ENCODE measurements at regions not wholly inside any gene's neighbourhood (a gene's known extent, or its start where the extent isn't known, plus 50 kb on each side); places are given as distances from the start of the nearest gene placed in this dataset.
A peak's percentile ranks its signal among the peaks of the same experiment; 100 is the strongest.
"Not testable (repeated sequence)": the region's sequence is repeated elsewhere in the genome, so short reads cannot be mapped to it uniquely, and the experiment has no call there.

DNA sequence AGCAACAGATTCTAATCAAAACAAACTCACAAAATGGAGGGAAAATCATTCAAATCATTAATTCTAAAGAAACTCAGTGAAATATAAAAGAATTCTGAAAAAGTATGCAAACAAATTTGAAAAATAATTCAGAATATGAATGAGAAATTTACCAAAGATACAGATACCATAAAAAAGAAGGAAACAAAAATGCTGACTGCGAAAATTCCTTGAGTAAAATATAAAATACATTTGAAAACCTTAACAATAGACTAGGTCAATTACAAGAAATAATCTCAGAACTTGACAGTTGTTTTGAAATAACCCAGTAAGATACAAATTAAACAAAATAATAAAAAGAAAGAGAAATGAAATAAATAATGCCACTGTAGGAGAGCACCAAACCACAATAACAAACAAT, 1289.0 kb downstream of the SLITRK1 start:
- DNase-seq (ENCODE audit: low spot score) = no peak

DNA sequence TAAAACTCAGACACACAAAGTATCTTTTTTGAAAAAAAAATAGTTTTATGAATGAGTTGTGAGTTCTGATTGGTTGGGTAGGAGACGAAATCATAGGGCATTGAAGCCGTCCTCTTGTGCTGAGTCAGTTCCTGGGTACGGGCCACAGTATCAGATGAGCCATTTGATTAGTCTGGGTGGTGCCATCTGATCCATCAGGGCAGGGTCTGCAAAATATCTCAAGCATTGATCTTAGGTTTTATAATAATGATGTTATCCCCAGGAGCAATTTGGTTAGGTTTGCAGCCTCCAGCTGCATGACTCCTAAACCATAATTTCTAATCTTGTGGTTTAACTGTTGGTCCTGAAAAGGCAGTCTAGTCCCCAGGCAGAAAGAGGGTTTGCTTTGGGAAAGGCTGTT, 1310.6 kb downstream of the SLITRK1 start:
- no peak for DNase-seq (ENCODE audit: low spot score)

DNA sequence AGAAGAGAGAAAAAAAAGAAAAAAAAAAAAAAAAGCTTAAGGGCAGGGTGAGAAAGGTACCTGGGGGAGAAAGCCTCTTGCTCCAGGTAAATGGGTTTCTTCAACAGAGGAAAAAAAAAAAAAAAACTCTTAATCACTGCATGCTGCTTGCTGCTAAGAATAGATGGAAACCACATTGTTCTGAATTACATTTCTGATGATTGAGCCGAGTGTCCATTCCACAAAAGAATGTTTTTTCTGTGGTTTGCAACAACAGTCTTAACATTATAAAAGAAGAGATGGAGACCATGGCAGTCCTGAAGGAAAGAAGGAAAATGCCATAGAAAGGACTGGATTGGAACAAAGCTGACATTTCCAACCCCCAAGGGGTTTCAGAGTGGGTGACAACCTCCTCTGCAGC, 1312.7 kb downstream of the SLITRK1 start:
- no peak for DNase-seq (ENCODE audit: low spot score)

DNA sequence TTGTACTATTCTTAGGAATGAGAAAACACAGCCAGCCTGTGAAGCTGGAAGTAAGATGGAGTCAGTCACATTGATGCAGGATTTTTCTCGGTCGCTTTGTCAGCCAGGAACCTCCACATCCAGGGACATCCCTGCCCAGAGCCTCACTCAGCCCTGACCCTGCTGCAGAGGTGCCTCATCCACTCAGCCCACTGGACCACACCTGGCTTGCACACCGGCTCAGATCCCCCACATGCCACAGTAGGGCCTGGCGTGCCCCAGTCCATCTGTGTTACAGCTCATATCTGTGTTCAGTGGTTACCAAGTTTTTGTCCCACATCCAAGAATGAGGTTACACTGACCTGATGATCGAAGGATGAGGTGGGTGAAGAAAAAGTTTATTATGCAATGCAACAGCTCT, 1315.4 kb downstream of the SLITRK1 start:
- no peak for DNase-seq (ENCODE audit: low spot score)

DNA sequence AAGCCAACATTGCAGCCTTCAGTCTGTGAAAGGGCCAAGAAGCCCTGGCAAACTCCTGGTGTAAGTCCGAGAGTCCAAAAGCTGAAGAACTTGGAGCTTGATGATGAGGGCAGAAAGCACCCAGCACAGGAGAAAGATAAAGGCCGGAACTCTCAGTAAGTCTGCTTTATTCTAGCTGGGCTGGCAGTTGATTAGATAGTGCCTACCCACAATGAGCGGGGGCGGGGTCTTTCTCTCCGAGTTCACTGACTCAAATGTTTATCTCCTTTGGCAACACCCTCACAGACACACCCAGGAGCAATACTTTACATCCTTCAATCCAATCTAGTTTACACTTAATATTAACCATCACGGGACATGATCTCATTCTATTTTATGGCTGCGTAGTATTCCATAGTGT, 1317.1 kb downstream of the SLITRK1 start:
- no peak for DNase-seq (ENCODE audit: low spot score)

DNA sequence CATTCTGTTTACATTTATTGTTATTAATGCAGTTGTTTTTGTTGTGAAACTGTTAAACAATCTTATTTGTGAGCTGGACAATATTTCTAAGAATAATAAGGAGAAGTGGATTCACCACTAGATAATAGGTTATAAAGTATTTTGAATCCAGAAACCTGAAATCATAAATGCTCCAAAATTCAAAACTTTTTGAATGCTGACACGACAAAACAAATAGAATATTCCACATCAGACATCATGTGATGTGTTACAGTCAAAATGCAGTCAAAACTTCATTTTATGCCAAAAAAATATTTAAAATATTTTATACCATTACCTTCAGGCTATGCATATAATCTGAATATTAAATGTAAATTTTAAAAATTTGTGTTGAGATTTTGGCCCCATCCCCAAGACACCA, 1321.4 kb downstream of the SLITRK1 start:
- DNase-seq (ENCODE audit: low spot score) = no peak

DNA sequence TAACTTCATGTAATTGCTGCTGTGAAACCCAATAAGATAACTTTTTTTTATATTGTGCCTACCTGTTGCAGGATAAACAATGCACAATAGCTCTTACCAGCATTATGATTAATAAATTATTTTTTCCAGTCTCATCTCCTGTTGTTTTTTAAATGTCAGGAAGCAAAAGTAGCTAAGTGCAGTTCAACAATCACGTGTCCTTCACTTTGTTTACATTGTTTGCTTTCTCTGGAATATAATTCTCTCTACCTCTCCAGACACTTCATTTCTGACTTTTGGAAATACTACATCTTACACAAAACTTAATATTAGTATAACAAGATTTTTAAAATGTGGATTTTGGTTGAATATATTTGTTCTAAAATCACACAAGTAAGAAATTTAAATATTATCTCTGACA, 1359.4 kb downstream of the SLITRK1 start:
- no peak for DNase-seq (ENCODE audit: low spot score)

DNA sequence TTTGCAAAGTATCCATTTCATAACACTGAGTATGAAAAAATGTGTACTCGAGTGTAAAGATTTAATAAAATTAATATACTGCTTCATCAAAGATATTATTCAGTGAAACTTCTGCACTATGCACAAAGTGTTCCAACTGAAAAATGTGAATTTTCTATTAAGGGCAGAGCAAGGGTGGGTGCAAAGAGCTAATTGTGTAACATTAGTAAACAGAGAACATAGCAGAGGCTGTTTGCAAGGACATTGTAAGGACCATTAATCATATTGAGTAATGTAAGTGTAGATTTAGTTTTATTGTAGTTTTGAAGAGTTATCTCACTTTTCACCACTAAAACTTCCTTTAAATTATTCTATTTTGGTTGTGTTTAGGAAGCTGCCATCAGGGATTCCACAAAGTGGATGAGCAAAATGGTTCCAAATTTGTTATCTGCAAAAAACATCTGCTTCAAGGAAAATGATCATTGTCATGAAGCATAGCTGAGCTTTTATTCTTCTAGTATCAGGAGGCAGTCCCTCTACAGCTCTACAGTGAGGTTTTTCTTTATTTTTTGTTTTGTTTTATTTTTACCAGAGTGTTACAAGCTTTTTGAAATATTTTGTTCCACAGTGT, 1375.4 kb downstream of the SLITRK1 start:
- DNase-seq (ENCODE audit: low spot score) = peak; percentile 9

DNA sequence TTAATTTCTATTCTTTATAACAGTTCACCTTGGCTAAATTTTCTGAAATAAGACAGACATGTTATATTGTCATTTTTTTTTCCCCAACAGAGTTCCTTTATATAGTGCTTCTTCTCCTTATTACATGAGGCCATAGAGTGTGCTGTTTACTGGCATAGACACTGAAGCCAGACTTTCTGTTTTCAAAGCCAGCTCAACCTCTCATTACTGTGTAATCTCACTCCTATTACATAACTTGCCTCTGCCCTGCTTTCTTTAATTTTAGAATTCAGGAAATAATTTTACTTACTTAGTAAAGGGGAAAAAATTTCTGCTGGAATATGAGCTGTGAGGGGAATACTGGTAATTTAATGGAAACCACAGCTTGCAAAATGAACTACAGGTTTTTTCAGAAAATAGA, 1380.4 kb downstream of the SLITRK1 start:
- DNase-seq (ENCODE audit: low spot score) = no peak

DNA sequence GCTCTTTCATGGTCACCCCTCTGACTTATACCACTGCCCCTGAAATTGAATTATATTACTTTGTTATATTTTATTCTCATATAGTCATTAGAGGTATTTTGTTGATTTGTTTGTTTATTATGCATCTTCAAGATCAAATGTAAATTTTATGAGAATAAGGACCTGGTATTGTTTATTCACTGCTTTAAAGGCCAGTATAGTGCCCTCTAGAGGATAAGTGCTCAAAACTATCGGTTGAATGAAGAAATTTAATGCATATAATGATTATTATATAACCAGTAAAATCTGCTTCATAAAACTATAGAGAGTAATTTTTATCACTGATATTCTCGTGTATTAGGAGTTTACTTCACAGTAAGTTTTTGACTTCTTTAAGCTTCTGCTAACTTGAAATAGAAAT, 1401.9 kb downstream of the SLITRK1 start:
- DNase-seq (ENCODE audit: low spot score) = no peak

DNA sequence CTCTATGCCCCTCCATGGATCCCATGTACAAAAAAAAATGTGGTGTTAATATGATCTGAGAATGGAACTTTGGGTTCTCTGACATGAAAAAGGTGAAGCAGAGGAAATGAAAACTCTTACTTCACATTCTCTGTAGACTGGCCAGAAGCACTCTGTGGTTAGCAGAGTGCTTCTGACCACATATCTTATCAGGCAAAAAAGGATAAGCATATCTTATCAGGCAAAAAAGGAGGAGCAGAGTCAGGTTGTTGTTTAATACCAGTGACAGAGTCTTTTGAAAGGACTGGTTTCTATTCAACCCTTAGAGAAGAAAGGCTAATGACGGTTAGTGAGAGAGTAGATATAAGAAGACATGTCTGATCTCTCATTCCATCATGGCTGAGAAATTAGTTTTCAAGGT, 1404.8 kb downstream of the SLITRK1 start:
- no peak for DNase-seq (ENCODE audit: low spot score)

DNA sequence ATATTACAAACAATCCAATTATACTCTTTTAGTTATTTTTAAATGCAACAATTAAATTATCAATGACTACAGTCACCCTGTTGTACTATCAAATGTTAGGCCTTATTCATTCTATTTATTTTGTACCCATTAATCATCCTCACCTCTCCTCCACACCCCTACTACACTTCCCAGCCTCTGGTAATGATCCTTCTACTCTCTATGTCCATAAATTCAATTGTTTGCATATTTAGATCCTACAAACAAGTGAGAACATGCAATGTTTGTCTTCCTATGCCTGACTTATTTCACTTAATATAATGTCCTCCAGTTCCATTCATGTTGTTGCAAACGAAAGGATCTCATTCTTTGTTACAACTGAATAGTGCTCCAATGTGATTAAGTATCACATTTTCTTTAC, 1414.6 kb downstream of the SLITRK1 start:
- DNase-seq (ENCODE audit: low spot score) = no peak

DNA sequence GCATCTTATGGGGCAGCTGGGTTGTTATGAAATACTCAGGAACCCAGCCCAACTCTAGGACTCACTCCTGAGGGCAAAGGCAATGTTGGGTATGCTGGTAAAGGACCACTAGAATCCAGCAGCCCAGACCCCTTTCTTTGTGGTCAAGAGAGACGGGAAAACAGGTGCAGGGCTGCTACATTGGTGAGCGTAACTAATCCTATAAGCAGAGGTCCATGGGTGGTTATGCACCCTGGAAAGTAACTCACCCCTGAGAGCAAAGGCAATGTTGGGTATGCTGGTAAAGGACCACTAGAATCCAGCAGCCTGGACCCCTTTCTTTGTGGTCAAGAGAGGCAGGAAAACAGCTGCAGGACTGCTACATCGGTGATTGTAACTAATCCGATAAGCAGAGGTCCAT, 1422.7 kb downstream of the SLITRK1 start:
- not testable (repeated sequence) for DNase-seq (ENCODE audit: low spot score)

DNA sequence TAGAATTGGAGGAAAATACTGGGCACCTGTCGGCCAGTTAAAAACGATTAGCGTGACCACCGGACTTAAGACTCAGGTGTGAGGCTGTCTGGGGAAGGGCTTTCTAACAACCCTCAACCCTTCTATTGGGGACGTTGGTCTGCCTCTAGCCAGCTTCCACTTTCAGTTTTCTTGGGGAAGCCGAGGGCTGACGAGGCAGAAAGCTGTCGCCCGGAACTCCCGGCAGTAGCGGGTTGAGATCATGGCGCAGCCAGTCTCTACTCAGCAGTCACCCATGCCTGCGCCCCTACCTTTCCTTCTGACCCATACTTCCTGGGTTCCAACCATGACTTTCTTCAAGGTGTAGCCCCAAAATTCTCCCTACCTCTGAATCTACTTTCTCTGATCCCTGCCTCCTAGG, 1424.1 kb downstream of the SLITRK1 start:
- DNase-seq (ENCODE audit: low spot score) = no peak

DNA sequence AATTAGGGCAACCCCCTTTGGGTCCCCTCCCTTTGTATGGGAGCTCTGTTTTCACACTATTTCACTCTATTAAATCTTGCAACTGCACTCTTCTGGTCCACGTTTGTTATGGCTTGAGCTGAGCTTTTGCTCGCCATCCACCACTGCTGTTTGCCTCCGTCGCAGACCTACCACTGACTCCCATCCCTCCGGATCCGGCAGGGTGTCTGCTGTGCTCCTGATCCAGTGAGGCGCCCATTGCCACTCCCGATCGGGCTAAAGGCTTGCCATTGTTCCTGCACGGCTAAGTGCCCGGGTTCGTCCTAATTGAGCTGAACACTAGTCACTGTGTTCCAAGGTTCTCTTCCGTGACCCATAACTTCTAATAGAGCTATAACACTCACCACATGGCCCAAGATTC, 1424.7 kb downstream of the SLITRK1 start:
- DNase-seq (ENCODE audit: low spot score) = not testable (repeated sequence)

DNA sequence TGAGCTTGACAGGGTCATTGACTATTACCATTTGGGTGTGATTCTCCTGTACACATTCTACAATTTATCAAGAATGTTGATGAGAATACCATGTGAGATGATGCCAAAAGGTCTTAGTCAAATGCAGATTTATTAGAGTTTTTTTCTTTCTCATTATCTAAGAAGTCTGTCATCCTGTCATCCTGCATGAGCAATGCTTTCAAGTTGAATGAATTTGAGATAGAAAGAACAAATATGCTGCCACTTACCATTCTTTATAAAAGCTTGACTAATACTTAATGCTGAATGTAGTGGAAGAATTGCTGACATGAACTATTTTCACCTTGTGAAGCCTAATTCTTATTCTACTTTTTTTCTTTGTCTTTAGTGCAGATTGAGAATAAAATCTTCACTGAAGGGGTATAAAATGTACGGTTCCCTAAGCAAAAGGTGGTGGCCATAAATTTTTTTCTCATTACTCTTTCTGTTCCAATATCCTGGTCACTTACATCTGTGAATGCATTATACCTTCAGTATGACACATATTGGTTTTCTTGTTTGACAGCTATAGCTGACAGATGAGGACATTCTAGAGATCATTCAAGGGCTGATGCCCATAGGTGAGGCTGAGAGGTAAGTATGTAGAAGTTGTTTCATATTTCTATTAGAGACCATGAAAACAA, 1434.7 kb downstream of the SLITRK1 start:
- DNase-seq (ENCODE audit: low spot score) = no peak

DNA sequence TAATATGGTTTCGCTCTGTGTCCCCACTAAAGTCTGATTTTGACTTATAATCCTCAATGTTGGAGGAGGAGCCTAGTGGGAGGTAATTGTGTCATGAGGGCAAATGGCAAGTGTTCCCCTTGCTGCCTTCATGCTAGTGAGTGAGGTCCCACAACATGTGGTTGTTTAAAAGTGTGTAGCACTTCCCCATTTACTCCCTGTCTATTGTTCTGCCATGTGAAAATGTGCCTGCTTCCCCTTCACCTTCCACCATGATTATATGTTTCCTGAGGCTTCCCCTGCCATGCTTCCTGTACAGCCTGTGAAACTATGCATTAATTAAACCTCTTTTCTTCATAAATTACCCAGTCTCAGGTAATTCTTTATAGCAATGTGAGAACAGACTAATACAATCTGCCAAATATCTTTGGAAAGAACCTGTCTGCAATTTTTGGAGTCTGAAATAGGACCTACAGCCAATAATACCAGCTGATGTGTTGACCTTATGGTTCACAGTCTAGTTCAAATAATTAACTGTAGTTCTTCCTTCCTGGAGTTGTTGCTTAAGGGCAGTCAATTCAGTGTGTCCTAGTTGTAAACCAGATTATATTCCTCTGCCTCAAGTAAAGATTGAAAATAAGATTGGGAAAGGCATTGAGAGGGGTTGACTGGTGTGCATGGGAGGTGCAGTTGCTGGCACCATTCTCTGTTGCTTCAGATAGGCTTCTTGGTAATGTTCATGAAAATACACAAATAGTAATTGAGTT, 1442.9 kb downstream of the SLITRK1 start:
- DNase-seq (ENCODE audit: low spot score) = no peak

DNA sequence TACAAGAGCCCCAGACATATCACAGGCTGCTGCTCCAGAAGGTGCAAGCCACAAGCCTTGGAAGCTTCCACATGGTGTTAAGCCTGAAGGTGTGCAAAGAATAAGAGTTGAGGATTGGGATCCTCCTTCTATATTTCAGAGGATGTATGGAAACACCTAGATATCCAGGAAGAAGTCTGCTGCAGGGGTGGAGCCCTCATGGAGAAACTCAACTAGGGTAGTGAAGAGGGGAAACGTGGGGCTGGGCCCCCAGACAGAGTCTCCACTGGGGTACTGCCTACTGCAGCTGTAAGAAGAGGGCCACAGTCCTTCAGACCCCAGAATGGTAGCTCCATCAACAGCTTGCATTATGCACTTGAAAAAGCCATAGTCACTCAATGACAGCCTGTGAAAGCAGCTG, 1444.0 kb downstream of the SLITRK1 start:
- no peak for DNase-seq (ENCODE audit: low spot score)

DNA sequence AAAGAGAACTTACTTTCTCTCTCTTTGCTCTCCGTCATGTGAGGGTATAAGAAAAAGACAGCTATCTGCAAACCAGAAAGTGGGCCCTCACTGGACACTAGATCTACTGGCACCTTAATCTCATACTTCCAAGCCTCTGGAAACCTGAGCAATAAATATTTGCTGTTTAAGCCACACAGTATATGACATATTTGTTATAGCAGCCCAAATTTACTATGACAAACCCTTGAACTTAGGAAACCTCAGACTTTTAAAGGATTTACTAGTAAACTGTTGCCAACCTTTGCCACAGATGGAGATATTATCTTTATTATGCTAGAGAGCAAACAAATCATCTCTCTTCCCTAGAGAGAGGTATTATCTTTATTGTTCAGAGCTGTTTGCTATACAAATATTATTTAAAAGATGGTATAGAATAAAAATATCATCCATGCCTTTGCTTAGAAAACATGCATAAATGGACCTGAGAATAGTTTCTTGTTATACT, 1446.1 kb downstream of the SLITRK1 start:
- peak; percentile 4 for DNase-seq (ENCODE audit: low spot score)

DNA sequence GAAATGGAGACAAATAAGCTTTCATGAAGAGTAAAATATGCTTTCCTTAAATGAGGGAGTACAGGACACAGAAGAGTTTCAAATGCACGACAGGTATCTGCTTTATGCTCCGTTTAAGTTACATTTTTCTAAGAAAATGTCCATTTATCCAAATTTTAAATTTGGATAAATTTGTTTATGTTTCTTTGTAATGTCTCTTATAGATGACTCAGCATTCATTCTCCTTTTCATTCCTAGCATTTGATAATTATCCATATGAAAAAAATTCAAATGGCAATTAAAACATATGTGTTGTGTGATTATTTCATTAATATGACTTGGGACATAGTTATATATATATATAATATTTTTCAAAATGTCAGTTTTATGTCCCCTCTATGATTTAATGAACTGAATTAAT, 1449.3 kb downstream of the SLITRK1 start:
- DNase-seq (ENCODE audit: low spot score) = no peak

DNA sequence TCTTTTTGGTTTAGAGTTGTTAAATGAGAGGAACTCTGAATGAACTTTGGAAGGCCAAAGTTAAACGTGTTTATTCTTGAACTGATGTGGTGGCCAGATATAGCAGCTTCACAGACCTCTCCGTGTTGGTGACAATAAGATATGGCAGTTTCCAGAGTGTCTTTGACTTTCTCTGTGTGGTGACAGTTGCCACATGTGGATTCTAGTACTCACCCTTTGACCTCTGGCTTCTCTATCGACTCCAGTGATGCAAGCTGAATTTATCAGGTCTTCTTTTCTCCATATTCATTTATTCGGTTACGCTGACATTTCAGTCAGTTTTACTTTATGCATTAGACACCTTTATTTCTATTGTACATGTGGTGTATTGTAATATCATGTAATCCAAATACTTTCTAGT, 1469.5 kb downstream of the SLITRK1 start:
- DNase-seq (ENCODE audit: low spot score) = peak; percentile 3

DNA sequence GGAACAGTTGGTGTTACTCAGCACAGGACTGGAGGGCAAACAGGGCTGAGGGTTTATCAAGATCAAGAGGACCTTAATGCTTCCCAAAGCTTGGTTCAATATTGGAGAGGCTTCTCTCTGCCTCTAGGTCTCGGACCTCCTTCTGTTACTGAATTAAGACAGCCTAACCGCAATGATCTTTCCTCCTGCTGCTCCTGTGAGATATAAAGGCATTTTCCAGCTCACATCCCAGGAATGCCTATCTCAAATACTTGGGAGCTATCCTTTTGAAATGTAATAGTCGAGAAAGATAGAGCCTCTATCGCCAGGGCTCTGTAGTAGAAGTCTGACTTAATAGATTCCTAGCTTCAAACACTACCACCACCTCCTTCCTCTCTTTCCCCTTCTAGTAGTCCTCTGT, 1475.0 kb downstream of the SLITRK1 start:
- no peak for DNase-seq (ENCODE audit: low spot score)

DNA sequence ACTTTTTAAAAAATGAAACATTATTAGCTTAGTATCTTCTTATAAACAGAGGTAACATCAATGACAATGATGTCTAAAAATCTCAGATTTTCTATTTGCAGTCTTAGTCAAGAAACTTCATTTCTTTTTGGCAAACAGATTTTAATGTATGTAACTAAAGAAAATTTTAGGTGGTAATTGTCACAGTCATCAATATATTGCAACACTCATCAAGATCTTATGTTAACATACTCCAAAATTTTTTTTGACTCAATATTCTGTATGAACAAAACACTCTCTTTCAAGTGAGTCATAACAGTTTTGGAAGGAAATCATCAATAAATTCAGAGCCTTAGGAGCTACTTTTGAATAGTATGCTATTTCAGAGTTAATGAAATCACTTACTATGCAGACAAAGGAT, 1507.6 kb downstream of the SLITRK1 start:
- no peak for DNase-seq (ENCODE audit: low spot score)

Data from HuH-7 (cell line).